ENCODE measurements at regions not wholly inside any gene's neighbourhood (a gene's known extent, or its start where the extent isn't known, plus 50 kb on each side); places are given as distances from the start of the nearest gene placed in this dataset.
A peak's percentile ranks its signal among the peaks of the same experiment; 100 is the strongest.

DNA sequence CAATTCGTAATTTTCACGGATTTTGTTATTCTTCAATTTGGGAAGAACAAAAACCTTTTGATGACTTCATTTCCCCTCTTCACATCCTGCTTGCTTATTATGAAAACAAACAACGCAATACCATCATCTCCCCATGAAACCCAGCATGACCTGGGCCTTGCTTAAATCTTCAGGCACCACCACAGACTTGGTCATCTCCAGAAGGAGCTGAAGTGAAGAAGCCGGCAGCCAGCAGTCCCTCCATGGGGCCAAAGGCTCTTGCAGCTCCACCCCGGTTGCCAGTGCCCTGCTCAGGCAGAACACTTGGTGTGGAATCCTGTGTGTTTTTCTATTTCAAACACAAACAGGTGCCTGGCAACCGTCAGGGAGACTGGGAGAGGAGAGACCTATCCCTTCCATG is 982.9 kb upstream of the TMEM132C start:
- no peak overlapping the region for H3K4me3 ChIP-seq (ENCODE audit: low read depth, low read length)

DNA sequence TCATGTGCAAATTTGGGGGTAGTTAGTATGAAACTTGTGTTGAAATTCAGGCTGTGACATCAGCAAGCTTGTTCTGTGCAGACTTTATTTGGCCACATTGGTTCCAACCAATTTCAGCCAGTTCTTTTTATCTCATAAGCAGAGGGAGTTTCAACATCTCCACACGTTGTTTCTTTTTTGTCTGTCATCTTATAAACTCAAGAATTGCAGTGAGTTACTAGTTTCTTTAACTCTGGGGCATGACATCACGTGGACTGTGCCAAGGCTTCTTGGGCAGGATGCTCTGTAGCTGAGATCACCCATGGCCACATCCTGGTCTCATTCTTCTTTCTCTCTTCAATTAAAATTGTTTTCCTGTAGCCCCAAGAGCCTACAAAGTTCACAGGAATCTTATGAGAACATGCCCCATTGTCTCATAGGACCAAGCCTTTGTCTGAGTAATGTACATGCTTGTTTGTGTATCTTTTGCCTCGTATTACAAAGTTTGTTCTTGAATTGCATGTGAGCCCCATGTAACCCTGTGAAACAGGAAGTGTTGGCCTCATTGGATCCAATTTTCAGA is 982.0 kb upstream of the TMEM132C start:
- TF ChIP-seq, protein P1, sequence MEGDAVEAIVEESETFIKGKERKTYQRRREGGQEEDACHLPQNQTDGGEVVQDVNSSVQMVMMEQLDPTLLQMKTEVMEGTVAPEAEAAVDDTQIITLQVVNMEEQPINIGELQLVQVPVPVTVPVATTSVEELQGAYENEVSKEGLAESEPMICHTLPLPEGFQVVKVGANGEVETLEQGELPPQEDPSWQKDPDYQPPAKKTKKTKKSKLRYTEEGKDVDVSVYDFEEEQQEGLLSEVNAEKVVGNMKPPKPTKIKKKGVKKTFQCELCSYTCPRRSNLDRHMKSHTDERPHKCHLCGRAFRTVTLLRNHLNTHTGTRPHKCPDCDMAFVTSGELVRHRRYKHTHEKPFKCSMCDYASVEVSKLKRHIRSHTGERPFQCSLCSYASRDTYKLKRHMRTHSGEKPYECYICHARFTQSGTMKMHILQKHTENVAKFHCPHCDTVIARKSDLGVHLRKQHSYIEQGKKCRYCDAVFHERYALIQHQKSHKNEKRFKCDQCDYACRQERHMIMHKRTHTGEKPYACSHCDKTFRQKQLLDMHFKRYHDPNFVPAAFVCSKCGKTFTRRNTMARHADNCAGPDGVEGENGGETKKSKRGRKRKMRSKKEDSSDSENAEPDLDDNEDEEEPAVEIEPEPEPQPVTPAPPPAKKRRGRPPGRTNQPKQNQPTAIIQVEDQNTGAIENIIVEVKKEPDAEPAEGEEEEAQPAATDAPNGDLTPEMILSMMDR (IDR thresholded peaks at IDR 0.05; ENCODE audit: insufficient read depth, low read length, missing control alignments) = no peak
- POLR2A ChIA-PET = interaction anchor here (0.5 to 1.2 kb wide), 3 partner anchors 12 to 54 kb away, joined by 3 to 6 read pairs (median 3); no protein-coding TSS in a partner anchor
- CTCF ChIA-PET = interaction anchor here (0.6 to 8.0 kb wide), 8 partner anchors 8 to 392 kb away, joined by 3 to 48 read pairs (median 4); no protein-coding TSS in a partner anchor
- H3K4me3 ChIP-seq (ENCODE audit: low read depth, low read length) = no peak overlapping the region
- DNase-seq (ENCODE audit: low read depth, low spot score) = peak; percentile 92

More for the DNA sequence above, 982.9 kb upstream of the TMEM132C start:
- CTCF ChIA-PET = interaction anchor here (0.7 to 8.0 kb wide), 8 partner anchors 9 to 393 kb away, joined by 3 to 48 read pairs (median 4); no protein-coding TSS in a partner anchor
- DNase-seq (ENCODE audit: low read depth, low spot score) = no peak
- POLR2A ChIA-PET = no interaction called here
- TF ChIP-seq, protein P1 (IDR thresholded peaks at IDR 0.05; ENCODE audit: insufficient read depth, low read length, missing control alignments) = no peak

DNA sequence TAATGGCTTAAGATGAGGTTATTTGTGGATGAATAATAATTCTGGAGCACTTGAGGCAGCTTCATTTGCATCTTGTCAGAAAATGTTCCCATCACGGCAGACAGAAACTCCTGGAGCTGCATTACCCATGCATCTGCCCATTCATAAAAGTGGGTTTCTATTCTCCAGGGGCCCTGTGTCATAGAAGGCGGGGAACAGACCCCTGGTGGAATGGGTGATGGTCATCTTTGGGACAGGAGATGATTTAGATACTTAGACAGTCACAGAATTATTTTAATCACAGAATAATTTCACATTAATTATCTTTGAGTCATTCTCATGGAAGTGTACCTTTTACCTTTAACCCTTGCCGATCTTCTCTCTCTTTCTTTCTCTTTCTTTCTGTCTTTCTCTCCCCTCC is 980.7 kb upstream of the TMEM132C start:
- CTCF ChIA-PET = interaction anchor here (8.0 kb wide), 1 partner anchor 179 kb away, joined by 48 read pairs; no protein-coding TSS in a partner anchor
- H3K4me3 ChIP-seq (ENCODE audit: low read depth, low read length) = no peak overlapping the region
- TF ChIP-seq, protein P1 (IDR thresholded peaks at IDR 0.05; ENCODE audit: insufficient read depth, low read length, missing control alignments) = no peak
- no peak for DNase-seq (ENCODE audit: low read depth, low spot score)
- POLR2A ChIA-PET = no interaction called here

DNA sequence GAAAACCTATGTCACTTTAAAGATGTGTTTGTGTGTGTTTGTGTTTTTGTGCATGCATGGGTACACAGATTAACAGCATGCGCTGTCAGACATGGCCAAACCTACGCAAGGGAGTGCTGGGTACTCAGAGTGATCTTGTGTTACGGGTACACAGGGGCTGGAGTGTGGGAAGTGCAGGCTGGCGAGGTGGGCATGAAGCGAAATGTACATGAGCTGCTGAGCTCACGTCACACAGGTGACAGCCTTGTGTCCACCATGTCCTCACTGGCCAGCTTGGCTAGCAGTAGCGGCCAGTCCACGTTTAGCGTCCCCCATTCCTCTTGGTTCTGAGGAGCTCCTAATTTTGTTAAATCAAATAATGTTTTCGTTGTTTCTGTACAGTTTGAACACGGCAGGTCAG is 979.7 kb upstream of the TMEM132C start:
- ChIA-PET POLR2A (no interaction called here), CTCF (interaction anchor here (9.1 kb wide), 1 partner anchor 180 kb away, joined by 221 read pairs; no protein-coding TSS in a partner anchor)

DNA sequence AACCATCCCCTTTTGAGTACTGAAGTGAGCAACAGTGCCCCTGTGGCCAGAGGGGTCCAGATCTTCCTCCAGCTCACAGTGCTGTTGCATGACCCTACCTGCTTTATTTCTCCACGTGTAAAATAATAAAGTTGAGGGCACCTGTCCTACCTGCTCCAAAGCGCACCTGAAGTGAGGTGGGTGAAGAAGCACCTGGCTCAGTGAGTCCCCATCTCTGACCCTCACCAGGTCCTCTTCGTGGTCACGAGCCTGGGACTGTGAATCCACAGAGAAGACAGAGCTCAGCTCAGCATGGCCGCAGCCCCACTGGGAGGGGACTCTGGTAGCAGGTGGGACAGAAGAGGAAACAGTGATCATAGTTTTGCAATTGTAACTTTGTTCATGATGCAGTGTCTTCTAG is 976.7 kb upstream of the TMEM132C start:
- H3K4me3 ChIP-seq (ENCODE audit: low read depth, low read length) = no peak overlapping the region
- no peak for DNase-seq (ENCODE audit: low read depth, low spot score)
- POLR2A ChIA-PET = no interaction called here
- CTCF ChIA-PET = interaction anchor here (1.2 to 9.1 kb wide), 2 partner anchors 11 to 183 kb away, joined by 4 to 221 read pairs; no protein-coding TSS in a partner anchor
- TF ChIP-seq, protein P1 (IDR thresholded peaks at IDR 0.05; ENCODE audit: insufficient read depth, low read length, missing control alignments) = no peak

More for the DNA sequence above, 979.7 kb upstream of the TMEM132C start:
- TF ChIP-seq, protein P1 (IDR thresholded peaks at IDR 0.05; ENCODE audit: insufficient read depth, low read length, missing control alignments) = no peak
- DNase-seq (ENCODE audit: low read depth, low spot score) = no peak
- no peak overlapping the region for H3K4me3 ChIP-seq (ENCODE audit: low read depth, low read length)

DNA sequence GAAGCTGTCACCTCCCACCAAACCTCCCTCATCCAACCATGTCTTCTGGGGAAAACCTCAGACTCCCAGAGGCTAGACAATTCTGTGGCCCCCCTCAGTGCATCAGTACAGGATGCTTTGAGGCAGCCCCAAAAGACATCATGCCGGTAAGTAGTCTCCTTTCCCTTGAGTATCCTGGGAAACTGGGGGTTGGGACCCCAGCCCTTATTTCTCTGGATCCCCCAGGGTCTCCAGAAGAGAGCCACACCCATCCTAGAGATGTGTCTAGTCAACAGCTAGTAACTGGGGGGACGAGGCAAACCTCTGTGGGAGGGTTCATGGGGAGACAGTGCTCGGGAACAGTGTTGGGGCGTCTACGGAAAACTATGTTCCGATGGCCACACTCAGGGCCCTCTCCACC is 974.2 kb upstream of the TMEM132C start:
- POLR2A ChIA-PET = no interaction called here
- CTCF ChIA-PET = interaction anchor here (0.7 to 9.1 kb wide), 29 partner anchors 8 to 777 kb away, joined by 3 to 221 read pairs (median 4); no protein-coding TSS in a partner anchor
- no peak overlapping the region for H3K4me3 ChIP-seq (ENCODE audit: low read depth, low read length)
- no peak for DNase-seq (ENCODE audit: low read depth, low spot score)
- TF ChIP-seq, protein P1 (IDR thresholded peaks at IDR 0.05; ENCODE audit: insufficient read depth, low read length, missing control alignments) = no peak
